BE2C (cell line): ENCODE measurements at regions not wholly inside any gene's neighbourhood (a gene's known extent, or its start where the extent isn't known, plus 50 kb on each side); places are given as distances from the start of the nearest gene placed in this dataset.

Experiments used
- DNase-seq: peaks from one replicate; pipeline ENCODE4 v3.0.0-alpha.2; 2020
- H3K27me3 ChIP-seq: fragments of 250-450 bp; sonication (Bioruptor Pico); 2 replicates; pipeline ENCODE4 v1.5.1; 2020; ENCODE audit warnings: mild to moderate bottlenecking
- H3K36me3 ChIP-seq: fragments of 250-450 bp; sonication (Bioruptor Pico); 2 replicates; pipeline ENCODE4 v1.5.1; 2020; ENCODE audit warnings: mild to moderate bottlenecking
- H3K4me1 ChIP-seq: fragments of 250-450 bp; sonication (Bioruptor Pico); 2 replicates; pipeline ENCODE4 v1.5.1; 2020
- H3K4me3 ChIP-seq: 2 replicates; pipeline ENCODE4 v1.5.1; 2011; ENCODE audit warnings: low read depth, low read length
- H3K9me3 ChIP-seq: fragments of 250-450 bp; sonication (Bioruptor Pico); 2 replicates; pipeline ENCODE4 v1.5.1; 2020
- CTCF ChIP-seq: IDR thresholded peaks from 2 replicates; pipeline ENCODE4 v1.5.1; 2012; ENCODE audit warnings: mild to moderate bottlenecking, low read depth, low read length

- TF ChIP-seq CTCF, result no peak
- Histone ChIP-seq H3K4me1 (no peaks in the 10 kb centered on the region), H3K27me3 (peaks cover 25% of the 10 kb centered on the region), H3K36me3 (no peaks in the 10 kb centered on the region), H3K9me3 (no peaks in the 10 kb centered on the region; the same call in 1 of the 2 replicates), H3K4me3 (no peak overlapping the region)
- no peak for DNase-seq
These were observed 133.3 kb upstream of the PODXL start for GRCh38 chr7:131689662-131690234.

- Histone ChIP-seq H3K9me3 (no peaks in the 10 kb centered on the region; the same call in 1 of the 2 replicates), H3K36me3 (no peaks in the 10 kb centered on the region), H3K4me3 (no peak overlapping the region), H3K27me3 (peaks cover 25% of the 10 kb centered on the region), H3K4me1 (no peaks in the 10 kb centered on the region)
- TF ChIP-seq CTCF, result peak; percentile 99
- peak; percentile 87 for DNase-seq
These were observed 132.6 kb upstream of the PODXL start for GRCh38 chr7:131688738-131689661.

GRCh38 chr7:131687296-131687695 is 130.9 kb upstream of the PODXL start:
- DNase-seq, result no peak
- Histone ChIP-seq H3K4me1 (no peaks in the 10 kb centered on the region), H3K27me3 (peaks cover 32% of the 10 kb centered on the region), H3K4me3 (no peak overlapping the region), H3K36me3 (no peaks in the 10 kb centered on the region), H3K9me3 (no peaks in the 10 kb centered on the region; the same call in 1 of the 2 replicates)
- no peak for TF ChIP-seq CTCF

GRCh38 chr7:131686833-131687232 is 130.4 kb upstream of the PODXL start:
- H3K4me1 ChIP-seq, result no peaks in the 10 kb centered on the region
- no peak overlapping the region for H3K4me3 ChIP-seq
- peaks cover 33% of the 10 kb centered on the region for H3K27me3 ChIP-seq
- no peaks in the 10 kb centered on the region; the same call in 1 of the 2 replicates for H3K9me3 ChIP-seq
- DNase-seq, result no peak
- no peaks in the 10 kb centered on the region for H3K36me3 ChIP-seq
- no peak for TF ChIP-seq CTCF

GRCh38 chr7:131683536-131684125 is 127.2 kb upstream of the PODXL start:
- peaks cover 34% of the 10 kb centered on the region for H3K27me3 ChIP-seq
- no peak overlapping the region for H3K4me3 ChIP-seq
- H3K4me1 ChIP-seq, result no peaks in the 10 kb centered on the region
- TF ChIP-seq CTCF, result no peak
- DNase-seq, result no peak
- no peaks in the 10 kb centered on the region; the same call in 1 of the 2 replicates for H3K9me3 ChIP-seq
- no peaks in the 10 kb centered on the region for H3K36me3 ChIP-seq
